OCI-LY7 (cell line): ENCODE measurements at regions not wholly inside any gene's neighbourhood (a gene's known extent, or its start where the extent isn't known, plus 50 kb on each side); places are given as distances from the start of the nearest gene placed in this dataset.

ENCODE experiments used
- EZH2phosphoT487 ChIP-seq: fragments of 200-600 bp; sonication (generic); IDR thresholded peaks from 2 replicates; pipeline ENCODE4 v1.6.1; 2018; ENCODE audit warnings: low read depth, borderline replicate concordance, mild to moderate bottlenecking, mixed run types, antibody characterized with exemption, low read length, moderate library complexity, mixed read lengths
- TF ChIP-seq, protein P1 (sequence below): fragments of 200-600 bp; sonication (generic); conservative IDR thresholded peaks from 2 replicates; pipeline ENCODE4 v1.5.1; 2014; ENCODE audit warnings: mild to moderate bottlenecking, antibody characterized with exemption, low read length, moderate library complexity, mixed read lengths

DNA sequence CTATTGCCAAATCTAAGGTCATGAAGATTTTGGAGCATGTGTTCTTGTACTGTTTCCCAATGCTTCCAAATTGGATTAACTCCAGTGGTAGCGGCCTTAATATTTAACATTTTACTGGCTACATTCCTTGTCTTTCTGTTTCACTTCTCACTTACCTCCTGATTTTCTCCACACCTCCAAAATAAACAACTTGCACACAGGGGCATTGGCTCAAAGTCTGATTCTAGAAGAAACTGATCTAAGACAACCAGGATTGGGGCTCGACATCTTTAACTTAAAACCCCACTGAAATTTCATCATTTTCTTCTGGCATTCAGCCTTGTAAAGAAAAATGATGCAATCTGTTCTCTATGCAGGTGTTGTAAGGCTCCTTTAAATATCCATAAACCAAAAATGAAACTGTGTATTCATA is 557.9 kb upstream of the ID4 start:
- TF ChIP-seq, protein P1, sequence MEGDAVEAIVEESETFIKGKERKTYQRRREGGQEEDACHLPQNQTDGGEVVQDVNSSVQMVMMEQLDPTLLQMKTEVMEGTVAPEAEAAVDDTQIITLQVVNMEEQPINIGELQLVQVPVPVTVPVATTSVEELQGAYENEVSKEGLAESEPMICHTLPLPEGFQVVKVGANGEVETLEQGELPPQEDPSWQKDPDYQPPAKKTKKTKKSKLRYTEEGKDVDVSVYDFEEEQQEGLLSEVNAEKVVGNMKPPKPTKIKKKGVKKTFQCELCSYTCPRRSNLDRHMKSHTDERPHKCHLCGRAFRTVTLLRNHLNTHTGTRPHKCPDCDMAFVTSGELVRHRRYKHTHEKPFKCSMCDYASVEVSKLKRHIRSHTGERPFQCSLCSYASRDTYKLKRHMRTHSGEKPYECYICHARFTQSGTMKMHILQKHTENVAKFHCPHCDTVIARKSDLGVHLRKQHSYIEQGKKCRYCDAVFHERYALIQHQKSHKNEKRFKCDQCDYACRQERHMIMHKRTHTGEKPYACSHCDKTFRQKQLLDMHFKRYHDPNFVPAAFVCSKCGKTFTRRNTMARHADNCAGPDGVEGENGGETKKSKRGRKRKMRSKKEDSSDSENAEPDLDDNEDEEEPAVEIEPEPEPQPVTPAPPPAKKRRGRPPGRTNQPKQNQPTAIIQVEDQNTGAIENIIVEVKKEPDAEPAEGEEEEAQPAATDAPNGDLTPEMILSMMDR: no peak
- TF ChIP-seq EZH2phosphoT487: no peak
